SK-N-SH treated with all-trans-retinoic acid at 6 μM for 48 hours (cell line): ENCODE measurements at regions not wholly inside any gene's neighbourhood (a gene's known extent, or its start where the extent isn't known, plus 50 kb on each side); places are given as distances from the start of the nearest gene placed in this dataset.
A peak's percentile ranks its signal among the peaks of the same experiment; 100 is the strongest.

Experiments
- ATAC-seq: fragments of 200-7000 bp; cut with Tn5 transposase; 3 replicates; pipeline ENCODE4 v1.9.1; 2020; ENCODE audit warnings: mild to moderate bottlenecking, moderate library complexity
- ARNTL ChIP-seq: fragments of 450-650 bp; formaldehyde crosslinking; IDR thresholded peaks from 2 replicates; pipeline ENCODE4 v1.5.0; 2020; ENCODE audit warnings: low read depth, mild to moderate bottlenecking, moderate library complexity, borderline replicate concordance
- BACH2 ChIP-seq: fragments of 250-450 bp; sonication (Bioruptor Pico); IDR thresholded peaks from 2 replicates; pipeline ENCODE4 v1.9.0; 2021; ENCODE audit warnings: mild to moderate bottlenecking, borderline replicate concordance
- CSDC2 ChIP-seq: fragments of 250-450 bp; sonication (Bioruptor Pico); IDR thresholded peaks from 2 replicates; pipeline ENCODE4 v1.5.0; 2020; ENCODE audit warnings: mild to moderate bottlenecking, moderate library complexity
- ESRRG ChIP-seq: fragments of 250-450 bp; sonication (Bioruptor Pico); IDR thresholded peaks from 2 replicates; pipeline ENCODE4 v1.6.1; 2021; ENCODE audit warnings: mild to moderate bottlenecking
- GLIS3 ChIP-seq: fragments of 250-450 bp; sonication (Bioruptor Pico); IDR thresholded peaks from 2 replicates; pipeline ENCODE4 v1.5.0; 2020; ENCODE audit warnings: mild to moderate bottlenecking, moderate library complexity
- PATZ1 ChIP-seq: fragments of 250-450 bp; sonication (Bioruptor Pico); IDR thresholded peaks from 2 replicates; pipeline ENCODE4 v1.8.0; 2020; ENCODE audit warnings: mild to moderate bottlenecking, moderate library complexity, borderline replicate concordance
- RARB ChIP-seq: fragments of 250-450 bp; sonication (Bioruptor Pico); IDR thresholded peaks from 2 replicates; pipeline ENCODE4 v1.8.0; 2021; ENCODE audit warnings: mild to moderate bottlenecking, moderate library complexity
- SNAI2 ChIP-seq: fragments of 250-450 bp; sonication (Bioruptor Pico); IDR thresholded peaks from 2 replicates; pipeline ENCODE4 v1.5.0; 2020; ENCODE audit warnings: mild to moderate bottlenecking, moderate library complexity
- TCF4 ChIP-seq: fragments of 250-450 bp; sonication (Bioruptor Pico); IDR thresholded peaks from 2 replicates; pipeline ENCODE4 v1.8.0; 2021; ENCODE audit warnings: mild to moderate bottlenecking, moderate library complexity, borderline replicate concordance
- TSHZ2 ChIP-seq: fragments of 250-450 bp; sonication (Bioruptor Pico); IDR thresholded peaks from 2 replicates; pipeline ENCODE4 v1.5.0; 2020; ENCODE audit warnings: mild to moderate bottlenecking, moderate library complexity
- ZC3H10 ChIP-seq: fragments of 250-450 bp; sonication (Bioruptor Pico); IDR thresholded peaks from 2 replicates; pipeline ENCODE4 v1.5.1; 2021; ENCODE audit warnings: mild to moderate bottlenecking, moderate library complexity
- ZFP3 ChIP-seq: fragments of 250-450 bp; sonication (Bioruptor Pico); IDR thresholded peaks from 2 replicates; pipeline ENCODE4 v1.5.0; 2020; ENCODE audit warnings: mild to moderate bottlenecking, moderate library complexity
- ZFP30 ChIP-seq: fragments of 450-650 bp; formaldehyde crosslinking; IDR thresholded peaks from 2 replicates; pipeline ENCODE4 v1.5.0; 2022; ENCODE audit warnings: mild to moderate bottlenecking, moderate library complexity
- ZNF565 ChIP-seq: fragments of 450-650 bp; formaldehyde crosslinking; conservative IDR thresholded peaks from 2 replicates; pipeline ENCODE4 v1.5.0; 2020; ENCODE audit warnings: low read depth, mild to moderate bottlenecking, moderate library complexity
- ZNF8 ChIP-seq: fragments of 450-650 bp; formaldehyde crosslinking; IDR thresholded peaks from 2 replicates; pipeline ENCODE4 v1.5.0; 2020; ENCODE audit warnings: mild to moderate bottlenecking, moderate library complexity
- TF ChIP-seq, protein P1 (sequence below): fragments of 250-450 bp; sonication (Bioruptor Pico); IDR thresholded peaks from 2 replicates; pipeline ENCODE4 v1.5.1; 2021; ENCODE audit warnings: mild to moderate bottlenecking, moderate library complexity
- TF ChIP-seq, protein P2 (sequence below): fragments of 250-450 bp; sonication (Bioruptor Pico); IDR thresholded peaks from 2 replicates; pipeline ENCODE4 v1.5.1; 2020; ENCODE audit warnings: low read depth, mild to moderate bottlenecking, moderate library complexity
- TF ChIP-seq, protein P3 (sequence below): fragments of 250-450 bp; sonication (Bioruptor Pico); IDR thresholded peaks from 2 replicates; pipeline ENCODE4 v1.8.0; 2021; ENCODE audit warnings: low read depth, mild to moderate bottlenecking, moderate library complexity, borderline replicate concordance

DNA sequence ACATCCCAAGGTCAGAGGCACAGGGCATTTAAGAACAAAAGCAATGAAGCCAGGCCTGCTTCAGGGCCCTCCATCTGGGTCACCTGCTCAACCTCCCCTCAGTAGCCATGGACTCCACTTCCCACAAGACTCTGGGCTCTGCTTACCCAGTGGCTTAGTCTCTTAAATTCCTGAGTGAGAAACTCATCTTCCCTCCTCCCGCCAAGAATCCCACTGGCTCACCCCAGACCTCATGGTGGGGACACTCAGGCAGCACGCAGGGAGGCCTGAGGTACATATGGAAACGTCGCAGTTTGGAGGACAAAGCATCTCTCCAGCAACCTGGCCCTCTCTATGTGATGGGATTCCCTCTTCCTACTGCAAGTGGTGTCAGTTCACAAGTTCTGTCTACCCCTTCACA is 326.7 kb upstream of the CDH5 start:
- TF ChIP-seq SNAI2 (no peak), TCF4 (CRISPR knock-in tag) (no peak), CSDC2 (no peak), GLIS3 (CRISPR knock-in tag) (no peak), BACH2 (CRISPR knock-in tag) (no peak), ZFP3 (no peak)
- TF ChIP-seq, protein P1, sequence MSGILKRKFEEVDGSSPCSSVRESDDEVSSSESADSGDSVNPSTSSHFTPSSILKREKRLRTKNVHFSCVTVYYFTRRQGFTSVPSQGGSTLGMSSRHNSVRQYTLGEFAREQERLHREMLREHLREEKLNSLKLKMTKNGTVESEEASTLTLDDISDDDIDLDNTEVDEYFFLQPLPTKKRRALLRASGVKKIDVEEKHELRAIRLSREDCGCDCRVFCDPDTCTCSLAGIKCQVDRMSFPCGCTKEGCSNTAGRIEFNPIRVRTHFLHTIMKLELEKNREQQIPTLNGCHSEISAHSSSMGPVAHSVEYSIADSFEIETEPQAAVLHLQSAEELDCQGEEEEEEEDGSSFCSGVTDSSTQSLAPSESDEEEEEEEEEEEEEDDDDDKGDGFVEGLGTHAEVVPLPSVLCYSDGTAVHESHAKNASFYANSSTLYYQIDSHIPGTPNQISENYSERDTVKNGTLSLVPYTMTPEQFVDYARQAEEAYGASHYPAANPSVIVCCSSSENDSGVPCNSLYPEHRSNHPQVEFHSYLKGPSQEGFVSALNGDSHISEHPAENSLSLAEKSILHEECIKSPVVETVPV, result no peak
- TF ChIP-seq, protein P2, sequence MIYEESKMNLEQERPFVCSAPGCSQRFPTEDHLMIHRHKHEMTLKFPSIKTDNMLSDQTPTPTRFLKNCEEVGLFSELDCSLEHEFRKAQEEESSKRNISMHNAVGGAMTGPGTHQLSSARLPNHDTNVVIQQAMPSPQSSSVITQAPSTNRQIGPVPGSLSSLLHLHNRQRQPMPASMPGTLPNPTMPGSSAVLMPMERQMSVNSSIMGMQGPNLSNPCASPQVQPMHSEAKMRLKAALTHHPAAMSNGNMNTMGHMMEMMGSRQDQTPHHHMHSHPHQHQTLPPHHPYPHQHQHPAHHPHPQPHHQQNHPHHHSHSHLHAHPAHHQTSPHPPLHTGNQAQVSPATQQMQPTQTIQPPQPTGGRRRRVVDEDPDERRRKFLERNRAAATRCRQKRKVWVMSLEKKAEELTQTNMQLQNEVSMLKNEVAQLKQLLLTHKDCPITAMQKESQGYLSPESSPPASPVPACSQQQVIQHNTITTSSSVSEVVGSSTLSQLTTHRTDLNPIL (CRISPR knock-in tag), result no peak
- no peak for ATAC-seq

DNA sequence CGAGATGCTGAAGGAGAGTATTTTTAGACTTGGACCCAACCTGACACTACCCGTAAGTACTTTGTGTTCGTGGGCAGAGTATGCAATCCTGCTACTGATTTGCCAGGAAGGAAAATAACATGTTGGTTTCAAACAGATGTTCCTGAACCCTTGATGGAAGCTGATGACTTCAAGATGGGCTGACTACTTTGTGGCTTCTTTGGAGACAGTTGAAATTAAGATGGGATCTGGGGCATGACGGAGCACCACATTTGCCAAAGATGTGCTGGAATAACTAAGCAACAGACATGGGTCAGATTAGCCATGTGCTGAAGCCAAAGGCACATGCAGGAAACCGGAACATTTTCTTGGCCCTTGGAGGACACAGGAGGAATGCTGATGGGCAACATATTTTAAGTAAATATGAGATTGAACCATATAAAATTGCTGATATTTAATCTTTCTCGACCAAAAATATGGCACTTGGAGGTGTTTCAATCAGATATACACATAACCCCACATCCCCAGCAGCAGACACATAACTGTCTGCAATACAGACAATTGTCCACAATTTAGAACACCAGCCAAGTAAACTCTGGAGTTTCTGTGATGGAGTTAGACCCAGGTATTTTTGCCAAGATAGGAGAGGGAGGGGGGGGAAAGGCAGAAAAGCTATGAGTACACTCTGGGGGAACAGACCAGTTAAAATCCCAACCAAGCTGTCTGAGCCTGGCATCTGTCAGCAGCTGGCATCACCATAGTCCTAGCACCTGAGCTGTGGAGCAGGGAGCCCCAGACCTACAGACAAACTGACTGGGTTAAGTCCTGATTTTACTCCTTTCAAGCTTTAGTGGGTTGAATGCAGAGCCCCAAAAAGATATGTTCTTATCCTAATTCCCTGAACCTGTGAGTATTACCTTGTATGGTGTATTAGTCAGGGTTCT is 329.4 kb upstream of the CDH5 start:
- ATAC-seq, result peak; percentile 81

More for the DNA sequence above, 329.4 kb upstream of the CDH5 start:
- no peak for TF ChIP-seq ZNF565
- TF ChIP-seq TSHZ2 (CRISPR knock-in tag), result no peak
- TF ChIP-seq ZNF8, result no peak
- TF ChIP-seq CSDC2, result no peak
- TF ChIP-seq ZFP30, result no peak
- no peak for TF ChIP-seq ARNTL
- TF ChIP-seq RARB (CRISPR knock-in tag), result no peak
- TF ChIP-seq, protein P3, sequence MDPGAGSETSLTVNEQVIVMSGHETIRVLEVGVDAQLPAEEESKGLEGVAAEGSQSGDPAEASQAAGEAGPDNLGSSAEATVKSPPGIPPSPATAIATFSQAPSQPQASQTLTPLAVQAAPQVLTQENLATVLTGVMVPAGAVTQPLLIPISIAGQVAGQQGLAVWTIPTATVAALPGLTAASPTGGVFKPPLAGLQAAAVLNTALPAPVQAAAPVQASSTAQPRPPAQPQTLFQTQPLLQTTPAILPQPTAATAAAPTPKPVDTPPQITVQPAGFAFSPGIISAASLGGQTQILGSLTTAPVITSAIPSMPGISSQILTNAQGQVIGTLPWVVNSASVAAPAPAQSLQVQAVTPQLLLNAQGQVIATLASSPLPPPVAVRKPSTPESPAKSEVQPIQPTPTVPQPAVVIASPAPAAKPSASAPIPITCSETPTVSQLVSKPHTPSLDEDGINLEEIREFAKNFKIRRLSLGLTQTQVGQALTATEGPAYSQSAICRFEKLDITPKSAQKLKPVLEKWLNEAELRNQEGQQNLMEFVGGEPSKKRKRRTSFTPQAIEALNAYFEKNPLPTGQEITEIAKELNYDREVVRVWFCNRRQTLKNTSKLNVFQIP (CRISPR knock-in tag), result no peak
- no peak for TF ChIP-seq SNAI2
- TF ChIP-seq, protein P1, result no peak
- no peak for TF ChIP-seq PATZ1 (CRISPR knock-in tag)
- TF ChIP-seq ZFP3, result no peak
- TF ChIP-seq GLIS3 (CRISPR knock-in tag), result no peak
- no peak for TF ChIP-seq TCF4 (CRISPR knock-in tag)
- TF ChIP-seq ESRRG (CRISPR knock-in tag), result no peak
- no peak for TF ChIP-seq BACH2 (CRISPR knock-in tag)
- TF ChIP-seq ZC3H10 (CRISPR knock-in tag), result no peak
